CD4-positive, alpha-beta T cell (primary cell): ENCODE measurements at regions not wholly inside any gene's neighbourhood (a gene's known extent, or its start where the extent isn't known, plus 50 kb on each side); places are given as distances from the start of the nearest gene placed in this dataset.

Experiments used
- ATAC-seq: fragments of 200-7000 bp; cut with Tn5 transposase; one replicate; pipeline ENCODE4 v1.10.0; 2022; ENCODE audit warnings: mild to moderate bottlenecking; ENCODE audit not compliant: poor library complexity
- CTCF ChIA-PET: fragments of 350-600 bp; sonication (Branson Sonifier 250); formaldehyde crosslinking; loops from one replicate; lab custom pipeline; 2021; ENCODE audit warnings: antibody characterized with exemption, inconsistent platforms; lab: Charles Lee
- POLR2A ChIA-PET: fragments of 350-600 bp; sonication (Branson Sonifier 250); formaldehyde crosslinking; loops from one replicate; lab custom pipeline; 2021; ENCODE audit warnings: antibody characterized with exemption, inconsistent platforms; lab: Charles Lee
- DNase-seq, 14 experiments: peaks; one replicate each; pipeline ENCODE4 v3.0.0-alpha.2; 2013 to 2020; ENCODE audit warnings: mixed read lengths in 2 of 14
- H3K27ac ChIP-seq, 2 donors: one replicate each; pipeline versions ENCODE4 v1.5.1 to v1.7.0; 2013; ENCODE audit warnings: low read length in 2 of 2, low read depth in 1 of 2, mild to moderate bottlenecking in 1 of 2
- H3K27me3 ChIP-seq, 2 experiments: 1 replicate in 1 of 2; 2 replicates in 1 of 2; pipeline versions ENCODE4 v1.6.1 to v1.7.0; 2013; ENCODE audit warnings: low read length in 2 of 2, control low read depth in 1 of 2, mild to moderate bottlenecking in 1 of 2, moderate library complexity in 1 of 2; ENCODE audit not compliant: insufficient read depth in 2 of 2, control insufficient read depth in 1 of 2
- H3K36me3 ChIP-seq: one replicate; pipeline ENCODE4 v1.6.1; 2013; ENCODE audit warnings: low read length, control low read depth; ENCODE audit not compliant: insufficient read depth
- H3K4me1 ChIP-seq: one replicate; pipeline ENCODE4 v1.6.1; 2013; ENCODE audit warnings: low read length, control low read depth; ENCODE audit not compliant: insufficient read depth
- H3K4me3 ChIP-seq: one replicate; pipeline ENCODE4 v1.5.1; 2013; ENCODE audit warnings: mild to moderate bottlenecking, low read length, moderate library complexity
- H3K9me3 ChIP-seq, 2 experiments: 1 replicate in 1 of 2; 2 replicates in 1 of 2; pipeline versions ENCODE4 v1.6.1 to v1.7.0; 2013; ENCODE audit warnings: low read length in 2 of 2, mild to moderate bottlenecking in 2 of 2, control low read depth in 1 of 2, moderate library complexity in 1 of 2; ENCODE audit not compliant: control insufficient read depth in 1 of 2, insufficient read depth in 1 of 2
- H3K27ac Mint-ChIP-seq: one replicate; pipeline ENCODE4 v1.8.0; 2020; ENCODE audit warnings: mixed read lengths
- H3K27me3 Mint-ChIP-seq: one replicate; pipeline ENCODE4 v1.8.0; 2021; ENCODE audit warnings: mixed read lengths
- H3K36me3 Mint-ChIP-seq: one replicate; pipeline ENCODE4 v1.8.0; 2021; ENCODE audit warnings: low read depth, mixed read lengths
- H3K4me1 Mint-ChIP-seq: one replicate; pipeline ENCODE4 v1.8.0; 2021; ENCODE audit warnings: low read depth, mixed read lengths
- H3K4me3 Mint-ChIP-seq: one replicate; pipeline ENCODE4 v1.8.0; 2020; ENCODE audit warnings: mild to moderate bottlenecking, mixed read lengths
- H3K9me3 Mint-ChIP-seq: one replicate; pipeline ENCODE4 v1.8.0; 2020; ENCODE audit warnings: mixed read lengths
- intact Hi-C, 2 experiments: fragments of 100-400 bp; cut with DNase I in 1 of 2; cut with micrococcal nuclease in 1 of 2; formaldehyde crosslinking; loops; one replicate each; pipeline versions ENCODE4 v1.15.1 to v1.9.0; 2023 to 2025; cut with DNase I, micrococcal nuclease
- TF ChIP-seq, protein P1 (sequence below): fragments of 200-600 bp; IDR thresholded peaks from one replicate; pipeline ENCODE4 v1.8.0; 2022; ENCODE audit warnings: antibody characterized with exemption, mild to moderate bottlenecking

DNA sequence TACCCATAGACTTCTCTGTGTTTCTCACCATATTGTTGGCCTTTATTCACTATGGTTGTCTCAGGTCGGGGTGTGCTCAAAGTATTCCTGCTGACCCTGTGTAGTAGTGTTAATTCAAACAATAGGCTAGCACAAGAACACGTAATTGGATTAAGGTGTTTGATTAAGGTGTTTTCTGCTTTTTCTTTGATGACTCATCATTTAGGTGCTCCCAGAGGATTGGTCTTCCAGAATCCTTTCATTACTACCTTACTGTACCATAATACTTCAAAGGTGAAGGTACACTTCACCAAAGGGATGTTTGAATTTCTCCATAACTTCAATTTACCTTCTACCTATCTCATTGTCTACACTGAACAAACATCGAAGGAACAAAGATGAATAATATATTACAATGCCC, 121.7 kb upstream of the CCDC160 start:
- intact Hi-C loops, result no loop called here
- Mint-ChIP-seq H3K27me3 (no peaks in the 10 kb centered on the region), H3K9me3 (no peaks in the 10 kb centered on the region), H3K4me1 (no peaks in the 10 kb centered on the region), H3K27ac (no peak overlapping the region), H3K36me3 (no peaks in the 10 kb centered on the region), H3K4me3 (no peak overlapping the region)
- Histone ChIP-seq H3K27ac (no peak overlapping the region), H3K9me3 (no peaks in the 10 kb centered on the region), H3K36me3 (no peaks in the 10 kb centered on the region), H3K4me1 (no peaks in the 10 kb centered on the region), H3K4me3 (no peak overlapping the region), H3K27me3 (no peaks in the 10 kb centered on the region)
- TF ChIP-seq, protein P1, sequence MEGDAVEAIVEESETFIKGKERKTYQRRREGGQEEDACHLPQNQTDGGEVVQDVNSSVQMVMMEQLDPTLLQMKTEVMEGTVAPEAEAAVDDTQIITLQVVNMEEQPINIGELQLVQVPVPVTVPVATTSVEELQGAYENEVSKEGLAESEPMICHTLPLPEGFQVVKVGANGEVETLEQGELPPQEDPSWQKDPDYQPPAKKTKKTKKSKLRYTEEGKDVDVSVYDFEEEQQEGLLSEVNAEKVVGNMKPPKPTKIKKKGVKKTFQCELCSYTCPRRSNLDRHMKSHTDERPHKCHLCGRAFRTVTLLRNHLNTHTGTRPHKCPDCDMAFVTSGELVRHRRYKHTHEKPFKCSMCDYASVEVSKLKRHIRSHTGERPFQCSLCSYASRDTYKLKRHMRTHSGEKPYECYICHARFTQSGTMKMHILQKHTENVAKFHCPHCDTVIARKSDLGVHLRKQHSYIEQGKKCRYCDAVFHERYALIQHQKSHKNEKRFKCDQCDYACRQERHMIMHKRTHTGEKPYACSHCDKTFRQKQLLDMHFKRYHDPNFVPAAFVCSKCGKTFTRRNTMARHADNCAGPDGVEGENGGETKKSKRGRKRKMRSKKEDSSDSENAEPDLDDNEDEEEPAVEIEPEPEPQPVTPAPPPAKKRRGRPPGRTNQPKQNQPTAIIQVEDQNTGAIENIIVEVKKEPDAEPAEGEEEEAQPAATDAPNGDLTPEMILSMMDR, result no peak
- CTCF ChIA-PET, result no interaction called here
- ATAC-seq (no peak), DNase-seq (no peak)
- POLR2A ChIA-PET, result interaction anchor here (0.6 kb wide), 1 partner anchor 54 kb away, joined by 4 read pairs; no protein-coding TSS in a partner anchor

DNA sequence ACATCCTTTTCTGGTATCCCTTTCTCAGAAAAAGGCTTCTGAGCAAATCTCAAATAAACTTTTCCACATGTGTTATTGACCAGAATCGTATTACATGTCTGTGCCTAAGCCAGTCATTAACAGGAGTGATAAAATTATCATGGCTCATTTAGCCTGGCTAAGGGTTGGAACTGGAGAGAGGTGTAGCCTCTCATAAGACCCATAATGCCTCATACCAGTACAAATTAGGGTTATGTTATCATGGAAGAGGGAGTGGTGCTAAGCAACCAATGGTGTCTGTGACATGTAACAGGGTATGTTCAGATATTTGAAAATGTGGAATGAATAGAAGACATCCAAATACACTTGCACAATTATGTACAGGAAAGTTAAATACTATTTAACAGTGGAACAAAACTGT, 99.6 kb upstream of the CCDC160 start:
- POLR2A ChIA-PET, result no interaction called here
- H3K36me3 Mint-ChIP-seq, result no peaks in the 10 kb centered on the region
- no peak overlapping the region for H3K27ac Mint-ChIP-seq

DNA sequence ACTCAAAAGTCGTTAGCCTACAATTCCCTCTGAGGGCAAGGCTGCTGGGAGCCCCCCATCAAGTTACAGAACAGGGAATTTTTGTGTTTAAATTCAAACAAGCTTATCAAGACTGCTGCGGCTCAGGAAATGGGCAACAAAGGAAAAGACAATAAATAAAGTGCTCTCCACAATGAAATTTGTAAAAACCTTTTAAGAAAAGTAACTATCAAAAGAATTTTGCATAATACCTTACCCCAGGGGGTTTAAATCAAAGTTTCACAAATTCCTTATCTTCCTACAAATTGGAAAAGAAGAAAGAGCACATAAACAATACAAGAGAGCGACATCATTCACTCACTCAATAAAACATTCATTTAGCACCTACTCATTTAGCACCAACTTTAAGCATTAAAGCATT, 97.9 kb upstream of the CCDC160 start:
- Mint-ChIP-seq H3K27me3 (no peaks in the 10 kb centered on the region), H3K9me3 (no peaks in the 10 kb centered on the region), H3K4me3 (no peak overlapping the region), H3K36me3 (no peaks in the 10 kb centered on the region), H3K27ac (no peak overlapping the region), H3K4me1 (no peaks in the 10 kb centered on the region)
- DNase-seq (no peak), ATAC-seq (no peak)
- TF ChIP-seq, protein P1, result no peak
- Histone ChIP-seq H3K27me3 (no peaks in the 10 kb centered on the region), H3K4me3 (no peak overlapping the region), H3K36me3 (no peaks in the 10 kb centered on the region), H3K4me1 (no peaks in the 10 kb centered on the region), H3K9me3 (no peaks in the 10 kb centered on the region), H3K27ac (no peak overlapping the region)
- CTCF ChIA-PET, result no interaction called here
- intact Hi-C loops, result no loop called here
- POLR2A ChIA-PET, result no interaction called here

More for the DNA sequence above, 99.6 kb upstream of the CCDC160 start:
- DNase-seq (no peak), ATAC-seq (no peak)
- Histone ChIP-seq H3K27ac (no peak overlapping the region), H3K4me3 (no peak overlapping the region), H3K27me3 (no peaks in the 10 kb centered on the region), H3K36me3 (no peaks in the 10 kb centered on the region), H3K4me1 (no peaks in the 10 kb centered on the region), H3K9me3 (no peaks in the 10 kb centered on the region)
- Mint-ChIP-seq H3K4me1 (no peaks in the 10 kb centered on the region), H3K4me3 (no peak overlapping the region), H3K27me3 (no peaks in the 10 kb centered on the region), H3K9me3 (no peaks in the 10 kb centered on the region)
- TF ChIP-seq, protein P1, result no peak
- intact Hi-C loops, result no loop called here
- CTCF ChIA-PET, result no interaction called here
